LoVo (cell line): ENCODE measurements at regions not wholly inside any gene's neighbourhood (a gene's known extent, or its start where the extent isn't known, plus 50 kb on each side); places are given as distances from the start of the nearest gene placed in this dataset.
A peak's percentile ranks its signal among the peaks of the same experiment; 100 is the strongest.
"Not testable (repeated sequence)": the region's sequence is repeated elsewhere in the genome, so short reads cannot be mapped to it uniquely, and the experiment has no call there.

Source experiments
- DNase-seq: peaks from one replicate; pipeline ENCODE4 v3.0.0-alpha.2; 2016; ENCODE audit warnings: low spot score

DNA sequence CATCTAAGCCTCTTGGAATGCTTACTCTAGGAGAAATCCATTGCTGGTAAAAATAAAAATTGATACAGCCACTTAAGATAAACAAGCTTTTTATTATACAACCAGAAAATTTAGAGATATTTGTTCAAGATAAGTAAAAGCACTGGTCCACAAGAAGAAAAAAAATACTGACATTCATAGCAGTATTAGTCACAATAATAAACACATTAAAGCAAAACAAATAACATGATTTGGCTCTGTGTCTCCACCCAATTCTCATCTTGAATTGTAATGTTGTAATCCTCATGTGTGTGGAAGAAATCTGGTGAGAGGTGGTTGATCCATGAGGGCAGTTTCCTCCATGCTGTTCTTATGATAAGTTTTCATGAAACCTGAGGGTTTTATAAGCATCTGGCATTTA, 1093.5 kb upstream of the ADGRB3 start:
- no peak for DNase-seq

DNA sequence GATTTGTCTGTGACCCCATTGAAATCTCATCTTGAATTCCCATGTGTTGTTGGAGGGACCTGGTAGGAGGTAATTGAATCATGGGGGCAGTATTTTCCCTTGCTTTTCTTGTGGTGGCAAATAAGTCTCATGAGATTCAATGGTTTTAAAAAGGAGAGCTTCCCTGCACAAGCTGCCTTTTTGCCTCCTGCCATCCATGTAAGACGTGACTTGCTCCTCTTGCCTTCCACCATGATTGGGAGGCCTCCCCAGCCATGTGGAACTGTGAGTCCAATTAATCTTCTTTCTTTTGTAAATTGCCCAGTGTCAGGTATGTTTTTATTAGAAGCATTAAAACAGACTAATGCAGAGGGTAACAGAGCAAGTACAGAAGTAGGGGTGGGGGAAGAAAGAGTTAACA, 1097.0 kb upstream of the ADGRB3 start:
- DNase-seq, result no peak

DNA sequence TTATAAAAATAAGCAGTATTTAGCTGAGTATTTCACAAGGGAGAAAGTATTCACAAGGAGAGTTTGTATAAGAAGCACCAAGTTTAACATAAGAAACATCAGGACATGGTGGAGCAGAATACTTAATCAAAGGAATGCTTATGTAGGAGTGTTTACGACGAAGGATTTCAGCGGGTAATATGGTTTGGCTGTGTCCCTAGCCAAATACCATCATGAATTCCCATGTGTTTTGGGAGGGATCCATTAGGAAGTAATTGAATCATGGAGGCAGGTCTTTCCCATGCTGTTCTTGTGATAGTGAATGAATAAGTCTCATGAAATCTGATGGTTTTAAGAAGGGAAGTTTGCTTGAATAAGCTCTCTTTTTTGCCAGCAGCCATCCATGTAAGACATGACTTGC, 1099.1 kb upstream of the ADGRB3 start:
- no peak for DNase-seq

DNA sequence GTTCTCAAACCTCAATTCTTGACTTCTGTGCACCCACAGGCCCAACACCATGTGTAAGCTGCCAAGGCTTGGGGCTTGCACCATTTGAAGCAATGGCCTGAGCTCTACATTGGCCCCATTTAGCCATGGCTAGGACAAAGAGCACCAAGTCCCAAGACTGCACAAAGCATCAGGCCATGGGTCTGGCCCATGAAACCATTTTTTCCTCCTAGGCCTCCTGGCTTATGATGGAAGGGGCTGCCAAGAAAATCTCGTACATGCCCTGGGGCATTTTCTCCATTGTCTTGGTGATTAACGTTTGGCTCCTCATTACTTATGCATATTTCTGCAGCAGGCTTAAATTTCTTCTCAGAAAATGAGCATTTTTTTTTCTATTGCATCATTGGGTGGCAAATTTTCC, 1128.7 kb upstream of the ADGRB3 start:
- no peak for DNase-seq

DNA sequence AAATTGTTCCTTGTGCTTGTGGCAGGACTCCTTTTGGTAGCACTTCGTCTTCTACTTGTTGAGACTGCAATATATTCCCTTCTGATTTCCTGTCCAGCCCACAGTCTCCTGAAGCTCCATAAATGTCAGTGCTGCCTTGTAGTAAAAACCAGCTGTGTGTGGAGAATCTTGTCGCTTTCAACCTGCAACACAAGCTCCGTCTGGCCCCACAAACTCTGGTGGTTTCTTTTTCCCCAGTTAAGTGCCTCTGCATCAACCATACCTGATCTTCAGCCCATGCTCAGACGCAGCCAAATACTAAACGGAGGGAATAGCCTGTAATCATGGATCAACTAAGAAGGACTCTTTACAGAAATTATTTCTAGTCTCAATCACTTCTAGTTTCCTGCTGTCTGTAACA, 1133.3 kb upstream of the ADGRB3 start:
- DNase-seq, result no peak

DNA sequence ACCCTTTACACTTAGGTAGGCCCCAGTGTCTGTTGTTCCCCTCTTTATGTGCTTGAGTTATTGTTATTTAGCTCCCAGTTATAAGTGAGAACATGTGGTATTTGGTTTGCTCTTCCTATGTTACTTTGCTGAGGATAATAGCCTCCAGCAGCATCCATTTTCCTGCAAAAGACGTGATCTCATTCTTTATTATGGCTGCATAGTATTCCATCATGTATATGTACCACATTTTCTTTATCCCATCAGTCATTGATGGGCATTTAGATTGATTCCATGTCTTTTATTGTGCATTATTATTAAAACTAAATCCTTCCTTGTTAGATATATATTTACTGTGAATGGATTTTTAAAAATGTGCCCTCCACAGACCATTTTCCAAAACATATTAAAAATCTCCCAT, 1137.3 kb upstream of the ADGRB3 start:
- no peak for DNase-seq

DNA sequence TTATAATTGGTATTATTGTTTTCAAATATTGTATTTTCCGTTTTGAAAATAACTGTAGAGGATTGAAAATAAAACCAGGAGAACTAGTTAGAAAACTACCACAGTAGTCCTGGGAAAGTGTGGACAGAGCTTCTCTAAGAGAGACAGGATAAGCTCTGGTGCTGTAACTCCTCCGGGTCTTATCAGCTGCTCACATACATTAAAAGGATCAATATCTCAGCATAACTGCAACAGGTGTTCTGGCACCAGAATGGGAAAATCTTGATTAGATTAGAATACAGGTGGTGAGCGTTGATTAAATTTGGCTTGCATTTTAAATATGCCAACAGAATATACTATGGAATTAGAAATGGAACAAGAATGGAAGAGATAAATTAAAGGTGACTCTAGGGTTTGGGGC, 1138.9 kb upstream of the ADGRB3 start:
- no peak for DNase-seq

DNA sequence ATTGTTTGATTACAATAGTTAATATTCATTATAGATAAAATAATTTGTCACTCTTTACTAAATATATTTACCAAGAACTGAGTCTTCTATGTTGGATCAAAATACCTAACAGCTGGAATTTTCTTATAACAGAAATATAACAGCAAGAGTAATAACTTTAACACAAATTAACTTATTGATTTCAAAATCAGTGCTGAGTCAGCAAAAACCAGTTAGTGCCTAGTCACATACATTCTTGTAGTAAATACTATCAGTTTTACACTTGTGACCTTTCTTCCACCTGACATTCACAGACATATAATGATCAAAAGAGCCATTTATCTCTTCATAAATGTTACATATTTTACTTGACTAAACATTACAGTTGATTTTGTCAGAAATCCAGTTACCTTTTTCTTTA, 1141.4 kb upstream of the ADGRB3 start:
- DNase-seq, result no peak

DNA sequence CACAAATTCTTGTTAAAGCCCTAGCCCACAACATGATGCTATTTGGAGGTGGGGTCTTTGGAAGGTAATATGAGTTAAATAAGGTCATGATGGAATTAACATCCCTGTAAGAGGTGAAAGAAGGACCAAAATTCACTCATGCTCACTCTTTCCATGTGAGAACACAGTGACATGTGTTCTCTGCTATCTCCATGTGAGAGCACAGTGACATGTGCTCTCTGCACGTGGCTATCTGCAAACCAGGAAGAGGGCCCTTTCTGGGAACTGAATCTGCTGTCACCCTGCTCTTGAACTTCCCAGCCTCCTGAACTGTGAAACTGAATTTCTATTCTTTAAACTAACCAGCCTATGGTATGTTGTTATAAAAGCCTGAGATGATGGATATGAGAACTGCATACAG, 1159.4 kb upstream of the ADGRB3 start:
- no peak for DNase-seq

DNA sequence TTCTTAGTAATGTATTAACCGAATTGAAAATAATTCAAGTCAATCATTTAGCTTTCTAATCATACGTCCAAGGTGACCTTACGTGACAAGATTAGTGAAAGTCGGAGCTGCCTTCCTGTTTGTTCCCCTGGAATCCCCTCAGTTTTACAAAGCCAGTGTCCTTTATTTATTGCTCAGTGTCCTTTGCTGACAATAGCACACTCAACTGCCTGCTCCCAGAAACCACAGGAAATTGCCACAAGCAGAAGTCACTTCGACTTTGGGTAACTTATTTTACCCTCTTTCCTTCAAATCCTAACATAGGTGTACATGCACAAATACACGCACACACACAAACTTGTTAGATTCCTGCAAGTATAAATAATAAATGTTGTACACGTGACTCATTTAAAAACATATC, 1167.7 kb upstream of the ADGRB3 start:
- no peak for DNase-seq

DNA sequence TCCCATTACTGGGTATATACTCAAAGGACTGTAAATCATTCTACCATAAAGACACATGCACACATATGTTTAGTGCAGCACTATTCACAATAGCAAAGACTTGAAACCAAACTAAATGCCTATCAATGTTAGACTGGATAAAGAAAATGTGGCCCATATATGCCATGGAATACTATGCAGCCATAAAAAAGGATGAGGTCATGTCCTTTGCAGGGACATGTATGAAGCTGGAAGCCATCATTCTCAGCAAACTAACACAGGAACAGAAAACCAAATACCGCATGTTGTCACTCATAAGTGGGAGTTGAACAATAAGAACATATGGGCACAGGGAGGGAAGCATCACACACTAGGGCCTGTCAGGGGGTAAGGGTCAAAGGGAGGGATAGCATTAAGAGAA, 1172.4 kb upstream of the ADGRB3 start:
- not testable (repeated sequence) for DNase-seq

DNA sequence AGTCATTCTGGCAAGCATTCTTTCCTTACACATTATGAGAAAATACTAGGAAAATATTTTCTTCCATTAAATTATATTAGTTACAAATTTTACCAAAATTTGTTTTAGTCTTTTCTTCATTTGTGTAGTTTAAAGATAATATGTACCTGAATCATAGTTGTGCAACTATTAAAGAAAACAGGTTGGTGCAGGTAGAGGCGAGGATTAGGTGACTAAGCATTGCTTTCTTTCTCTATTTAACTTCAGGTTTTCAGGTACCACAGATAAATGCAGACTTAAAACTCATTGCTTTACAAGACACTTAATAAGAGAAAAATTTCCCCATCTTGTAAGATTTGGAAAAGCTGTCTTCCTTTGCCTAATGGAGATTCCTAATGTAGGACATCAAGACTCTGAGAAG, 1175.5 kb upstream of the ADGRB3 start:
- DNase-seq, result no peak

DNA sequence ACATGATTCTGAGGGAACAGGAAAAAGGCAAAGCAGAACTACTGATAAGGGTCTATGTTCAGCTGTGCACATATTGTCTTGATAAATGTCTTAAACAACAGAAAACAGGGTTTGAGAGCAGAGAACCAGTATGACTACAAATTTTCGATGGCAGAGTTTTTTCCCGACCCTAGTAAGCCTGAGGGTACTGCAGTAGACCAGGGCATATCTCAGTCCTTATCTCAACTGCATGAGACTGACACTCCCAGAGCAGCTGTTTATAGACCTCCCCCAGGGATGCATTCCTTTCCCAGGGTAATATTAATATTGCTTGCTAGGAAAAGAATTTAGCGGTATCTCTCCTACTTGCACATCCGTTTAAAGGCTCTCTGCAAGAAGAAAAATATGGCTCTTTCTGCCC, 1176.8 kb upstream of the ADGRB3 start:
- DNase-seq, result no peak

DNA sequence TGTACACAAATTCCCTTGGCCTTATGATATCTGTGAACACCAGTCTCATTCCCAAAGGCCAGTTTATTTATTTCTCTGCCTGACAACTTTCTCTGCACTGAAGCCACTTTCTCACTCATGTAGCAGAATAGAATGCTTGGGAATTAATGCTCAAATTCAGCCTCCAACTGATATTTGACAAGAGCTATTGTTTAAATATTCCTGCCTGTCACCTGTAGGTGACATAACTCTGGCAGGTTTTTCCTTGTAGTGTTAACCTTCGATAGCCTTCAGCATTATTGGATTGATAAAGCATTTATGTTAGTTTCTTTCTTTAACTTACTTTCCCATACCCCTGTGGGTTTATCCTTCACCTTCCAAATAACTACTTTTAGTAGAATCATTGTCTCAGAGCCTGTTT, 1183.2 kb upstream of the ADGRB3 start:
- DNase-seq, result no peak

DNA sequence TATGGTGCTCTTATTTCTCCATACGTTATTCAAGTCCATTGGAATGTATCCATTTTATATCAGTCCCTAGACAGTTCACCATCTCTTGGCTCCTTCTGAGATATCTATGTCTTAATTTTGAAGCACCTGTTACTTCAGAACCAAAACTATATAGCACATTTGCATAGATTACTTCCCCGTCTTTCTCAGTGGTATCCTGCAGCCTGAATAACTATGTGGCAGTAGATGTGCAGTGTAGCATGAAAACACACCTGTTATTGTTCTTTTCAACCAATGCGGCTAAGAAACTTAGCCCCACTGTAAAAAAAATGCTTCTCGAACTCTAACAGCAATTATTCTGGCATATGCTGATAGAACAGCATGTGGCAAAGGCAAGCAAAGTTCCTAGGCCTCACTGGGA, 1184.4 kb upstream of the ADGRB3 start:
- no peak for DNase-seq

DNA sequence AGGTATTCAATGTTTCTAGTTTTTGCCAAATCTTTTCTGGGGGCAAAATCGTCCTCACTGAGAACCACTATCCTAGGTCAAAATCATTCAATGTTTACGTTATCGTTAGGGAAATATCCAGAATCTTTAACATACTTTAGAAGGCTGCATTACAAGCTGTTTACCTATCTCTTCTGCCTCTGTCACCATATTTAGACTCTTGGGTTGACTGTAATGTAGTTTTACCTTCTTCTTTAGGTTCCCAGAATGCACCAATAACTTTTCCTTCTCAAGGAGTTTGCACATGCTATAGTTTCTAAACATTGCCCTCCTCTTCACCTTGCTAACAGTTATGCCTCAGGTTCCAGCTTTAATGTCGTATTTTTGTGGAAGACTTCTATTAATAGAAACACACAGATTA, 1185.5 kb upstream of the ADGRB3 start:
- DNase-seq, result no peak

DNA sequence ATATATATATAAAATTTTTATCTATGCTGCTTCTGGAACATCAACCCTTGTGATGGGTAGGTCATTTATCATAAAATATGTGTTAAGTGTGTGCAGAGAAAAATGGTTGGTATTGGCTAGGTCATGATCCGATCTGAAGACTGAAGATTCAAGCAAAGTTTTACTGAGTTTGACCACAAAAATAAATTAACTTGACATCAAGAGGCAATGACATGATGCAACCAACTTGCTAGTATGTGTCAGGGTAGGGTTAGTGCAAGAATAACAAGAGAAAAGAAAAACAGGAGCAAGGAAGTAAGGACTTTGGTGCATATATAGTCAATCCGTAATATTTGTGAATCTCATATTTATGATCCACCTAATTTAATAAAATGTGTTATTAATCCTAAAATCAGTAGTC, 1202.0 kb upstream of the ADGRB3 start:
- DNase-seq, result no peak

DNA sequence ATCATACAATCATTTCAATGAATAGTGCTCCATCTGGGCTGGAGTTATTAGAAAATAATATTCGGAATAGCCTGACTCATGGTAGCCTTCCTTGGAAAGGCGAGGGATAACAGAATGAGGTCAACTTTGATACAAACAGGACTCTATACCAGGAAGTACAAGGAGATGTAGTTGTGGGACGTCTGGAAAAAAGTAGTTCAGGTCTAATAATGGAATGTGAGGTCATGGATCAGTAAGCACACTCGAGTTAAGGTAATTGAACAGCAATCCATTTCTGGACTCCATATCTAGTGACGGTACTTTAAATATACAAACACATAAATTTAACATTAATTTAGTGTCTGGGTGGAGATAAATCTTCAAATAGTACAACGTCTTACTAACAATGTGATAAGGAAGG, 1204.0 kb upstream of the ADGRB3 start:
- no peak for DNase-seq

DNA sequence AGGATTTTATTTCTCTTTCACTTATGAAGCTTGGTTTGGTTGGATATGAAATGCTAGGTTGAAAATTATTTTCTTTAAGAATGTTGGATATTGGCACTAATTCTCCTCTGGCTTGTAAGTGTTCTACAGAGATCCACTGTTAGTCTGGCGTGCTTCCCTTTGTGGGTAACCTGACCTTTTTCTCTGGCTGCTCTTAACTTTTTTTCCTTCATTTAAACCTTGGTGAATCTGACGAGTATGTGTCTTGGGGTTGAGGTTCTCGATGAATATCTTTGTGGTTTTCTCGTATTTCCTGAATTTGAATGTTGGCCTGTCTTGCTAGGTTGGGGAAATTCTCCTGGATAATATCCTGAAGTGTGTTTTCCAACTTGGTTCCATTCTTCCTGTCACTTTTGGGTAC, 1208.4 kb upstream of the ADGRB3 start:
- not testable (repeated sequence) for DNase-seq

DNA sequence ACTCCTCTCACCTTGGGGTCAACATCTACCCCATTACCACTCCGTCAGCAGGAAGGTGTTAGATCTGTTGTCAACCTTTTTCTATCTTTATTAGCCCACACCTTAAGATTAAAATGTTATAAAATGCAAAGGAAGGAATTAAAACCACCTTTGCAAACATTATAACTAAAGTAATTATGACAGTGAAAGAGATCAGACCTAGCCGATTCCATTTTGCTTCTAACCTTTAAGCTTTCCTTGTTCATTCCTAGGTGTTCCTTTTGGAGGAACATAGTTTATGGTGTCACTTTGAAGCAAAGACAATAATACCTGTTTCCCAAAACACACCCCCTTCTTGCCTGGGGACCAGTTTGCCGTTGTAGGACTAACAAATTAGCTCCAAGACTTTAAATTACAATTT, 1223.0 kb upstream of the ADGRB3 start:
- no peak for DNase-seq

DNA sequence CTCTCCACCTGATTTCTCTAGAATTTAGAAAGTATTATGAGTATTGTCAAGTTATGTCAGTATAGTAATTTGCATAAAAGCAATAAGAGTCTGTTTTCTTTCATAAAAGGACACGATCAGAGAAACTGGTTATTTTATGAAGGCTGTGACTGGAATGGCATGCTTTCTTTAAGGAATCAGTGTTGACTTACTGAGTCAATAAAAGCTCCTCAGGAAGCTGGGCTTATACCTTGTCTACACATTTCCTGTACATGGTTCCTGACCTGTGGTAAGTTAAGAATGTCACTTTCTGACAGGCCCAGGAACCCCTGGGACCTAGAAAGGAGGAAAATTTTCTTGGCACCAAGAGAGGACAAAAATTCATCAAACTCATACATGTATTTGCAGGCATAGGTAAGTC, 1224.0 kb upstream of the ADGRB3 start:
- DNase-seq, result peak; percentile 15

DNA sequence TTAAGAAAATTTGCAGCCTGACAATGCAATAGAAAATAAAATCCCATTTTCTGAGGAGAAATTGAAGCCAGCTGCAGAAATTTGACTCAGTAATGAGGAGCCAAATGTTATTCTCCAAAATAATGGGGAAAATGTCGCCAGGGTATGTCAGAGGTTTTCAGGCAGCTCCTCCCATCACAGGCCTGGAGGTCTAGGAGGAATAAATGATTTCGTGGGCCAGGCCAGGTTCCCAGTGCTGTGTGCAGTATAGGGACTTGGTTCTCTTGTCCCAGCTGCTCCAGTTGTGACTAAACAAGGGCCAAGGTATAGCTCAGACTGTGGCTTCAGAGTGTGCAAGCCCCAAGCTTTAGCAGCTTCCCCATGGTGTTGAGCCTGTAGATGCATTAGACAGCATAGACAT, 1240.8 kb upstream of the ADGRB3 start:
- DNase-seq, result no peak

DNA sequence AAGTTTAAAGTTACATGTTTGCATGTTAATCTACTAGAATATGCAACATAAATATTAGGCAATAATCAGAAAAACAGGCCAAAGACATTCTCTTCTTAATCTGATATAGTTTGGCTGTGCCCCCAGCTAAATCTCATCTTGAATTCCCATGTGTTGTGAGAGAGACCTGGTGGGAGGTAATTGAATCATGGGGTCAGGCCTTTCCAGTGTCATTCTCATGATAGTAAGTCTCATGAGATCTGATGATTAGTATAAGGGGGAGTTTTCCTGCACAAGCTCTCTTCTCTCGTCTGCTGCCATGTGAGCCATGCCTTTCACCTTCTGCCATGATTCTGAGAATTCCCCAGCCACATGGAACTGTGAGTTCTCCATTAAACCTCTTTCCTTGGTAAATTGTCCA, 1241.7 kb upstream of the ADGRB3 start:
- DNase-seq, result no peak

DNA sequence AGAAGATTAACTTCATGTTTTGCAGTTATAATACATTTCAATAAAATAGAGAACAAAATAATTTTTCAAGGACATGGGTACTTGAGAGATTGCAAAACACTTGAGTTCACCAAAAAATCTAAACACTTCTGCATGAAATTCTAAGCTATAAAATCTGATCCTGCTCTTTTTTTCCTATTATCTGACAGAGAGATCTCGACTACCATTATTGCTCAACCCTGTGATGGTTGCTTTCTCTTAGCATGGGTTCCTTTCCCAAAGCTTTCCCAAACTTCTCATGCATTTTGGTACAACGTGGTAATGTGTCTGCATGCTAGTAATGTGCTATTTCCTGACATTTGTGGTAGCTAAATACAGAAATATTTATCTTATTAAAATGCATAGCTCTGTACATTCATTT, 1243.1 kb upstream of the ADGRB3 start:
- no peak for DNase-seq

DNA sequence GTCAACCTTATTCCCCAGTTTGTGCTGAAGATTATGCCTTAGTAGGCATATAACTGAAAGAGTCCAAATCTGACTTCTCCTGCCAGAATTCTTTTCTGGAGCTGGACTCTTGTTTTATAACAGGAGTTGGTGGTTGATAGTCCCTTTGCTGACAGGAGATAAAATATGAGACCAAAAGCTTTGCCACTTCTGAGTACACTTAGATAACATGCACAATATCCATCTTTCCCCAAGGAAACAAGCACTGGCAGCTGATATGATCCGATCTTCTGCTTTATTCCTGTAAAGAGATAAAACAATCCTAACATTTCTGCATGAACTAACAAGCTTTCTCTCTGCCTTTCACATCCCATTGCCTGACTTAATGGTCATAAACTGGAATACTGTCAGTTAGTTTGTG, 1265.4 kb upstream of the ADGRB3 start:
- no peak for DNase-seq

DNA sequence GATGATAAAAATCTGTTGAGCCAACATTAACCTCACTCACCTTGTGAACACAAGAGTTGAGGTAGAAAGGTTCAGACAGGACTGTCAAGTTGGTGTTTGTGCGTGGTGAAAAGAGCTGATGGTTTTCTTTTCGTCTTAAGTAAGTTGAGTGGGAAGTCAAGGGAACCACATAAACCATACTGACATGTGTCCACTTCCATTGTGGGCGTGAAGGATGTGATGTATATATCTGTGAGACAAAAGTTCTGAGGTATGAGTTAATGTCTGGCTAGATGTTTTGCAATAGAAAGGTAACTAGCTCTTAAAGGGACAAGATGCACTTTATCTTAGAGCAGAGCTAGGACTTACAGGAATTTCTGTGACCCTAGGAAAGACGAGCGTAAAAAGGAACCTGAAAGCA, 1272.1 kb upstream of the ADGRB3 start:
- DNase-seq, result no peak
